Activated CD8-positive, alpha-beta T cell treated with anti-CD3 and anti-CD28 coated beads for 36 hours (primary cell): ENCODE measurements at regions not wholly inside any gene's neighbourhood (a gene's known extent, or its start where the extent isn't known, plus 50 kb on each side); places are given as distances from the start of the nearest gene placed in this dataset.
A peak's percentile ranks its signal among the peaks of the same experiment; 100 is the strongest.
"Not testable (repeated sequence)": the region's sequence is repeated elsewhere in the genome, so short reads cannot be mapped to it uniquely, and the experiment has no call there.

Source experiments
- ATAC-seq: fragments of 200-7000 bp; cut with Tn5 transposase; one replicate; pipeline ENCODE4 v1.10.0; 2021; ENCODE audit warnings: mild to moderate bottlenecking, moderate library complexity
- CTCF ChIA-PET: fragments of 350-600 bp; sonication (Branson Sonifier 250); formaldehyde crosslinking; loops from one replicate; lab custom pipeline; 2021; ENCODE audit warnings: antibody characterized with exemption; lab: Charles Lee
- POLR2A ChIA-PET: fragments of 350-600 bp; sonication (Branson Sonifier 250); formaldehyde crosslinking; loops from one replicate; lab custom pipeline; 2021; ENCODE audit warnings: antibody characterized with exemption; lab: Charles Lee
- DNase-seq: peaks from one replicate; pipeline ENCODE4 v3.0.0-alpha.2; 2020
- H3K27ac Mint-ChIP-seq: one replicate; pipeline ENCODE4 v1.8.0; 2021; ENCODE audit warnings: mild to moderate bottlenecking, mixed read lengths
- H3K27me3 Mint-ChIP-seq: one replicate; pipeline ENCODE4 v1.8.0; 2021; ENCODE audit warnings: mixed read lengths
- H3K36me3 Mint-ChIP-seq: one replicate; pipeline ENCODE4 v1.8.0; 2021; ENCODE audit warnings: low read depth, mixed read lengths
- H3K4me1 Mint-ChIP-seq: one replicate; pipeline ENCODE4 v1.8.0; 2021; ENCODE audit warnings: low read depth, mixed read lengths
- H3K4me3 Mint-ChIP-seq: one replicate; pipeline ENCODE4 v1.8.0; 2021; ENCODE audit warnings: mild to moderate bottlenecking, moderate library complexity, mixed read lengths
- H3K9me3 Mint-ChIP-seq: one replicate; pipeline ENCODE4 v1.8.0; 2021; ENCODE audit warnings: mixed read lengths
- CTCF ChIP-seq: fragments of 200-600 bp; IDR thresholded peaks from one replicate; pipeline ENCODE4 v1.8.0; 2022; ENCODE audit warnings: antibody characterized with exemption, mild to moderate bottlenecking
- intact Hi-C: fragments of 100-400 bp; cut with micrococcal nuclease; formaldehyde crosslinking; loops from one replicate; pipeline ENCODE4 v1.10.0; 2022

- Mint-ChIP-seq H3K27ac (no peak overlapping the region), H3K36me3 (no peaks in the 10 kb centered on the region), H3K4me3 (no peak overlapping the region), H3K4me1 (no peaks in the 10 kb centered on the region), H3K9me3 (no peaks in the 10 kb centered on the region), H3K27me3 (no peaks in the 10 kb centered on the region)
- ChIA-PET POLR2A (no interaction called here), CTCF (no interaction called here)
- ATAC-seq (no peak), DNase-seq (no peak)
- no peak for TF ChIP-seq CTCF
- intact Hi-C loops: no loop called here
Measured at GRCh38 chr2:185278761-185279160, 459.8 kb upstream of the FSIP2 start.

GRCh38 chr2:185279999-185280398 lies 458.6 kb upstream of the FSIP2 start:
- no peaks in the 10 kb centered on the region for H3K27me3 Mint-ChIP-seq
- H3K27ac Mint-ChIP-seq: no peak overlapping the region
- H3K4me1 Mint-ChIP-seq: no peaks in the 10 kb centered on the region
- ChIA-PET CTCF (no interaction called here), POLR2A (no interaction called here)
- no peaks in the 10 kb centered on the region for H3K36me3 Mint-ChIP-seq
- DNase-seq (no peak), ATAC-seq (no peak)
- H3K4me3 Mint-ChIP-seq: no peak overlapping the region
- intact Hi-C loops: no loop called here
- H3K9me3 Mint-ChIP-seq: no peaks in the 10 kb centered on the region
- no peak for TF ChIP-seq CTCF

- Mint-ChIP-seq H3K27ac (no peak overlapping the region), H3K4me1 (no peaks in the 10 kb centered on the region), H3K9me3 (no peaks in the 10 kb centered on the region), H3K27me3 (no peaks in the 10 kb centered on the region), H3K36me3 (no peaks in the 10 kb centered on the region), H3K4me3 (no peak overlapping the region)
- CTCF ChIA-PET: no interaction called here
- no peak for DNase-seq
- intact Hi-C loops: no loop called here
- TF ChIP-seq CTCF: no peak
- POLR2A ChIA-PET: no interaction called here
- ATAC-seq: no peak
Measured at GRCh38 chr2:185284696-185285095, 453.9 kb upstream of the FSIP2 start.

- CTCF ChIA-PET: interaction anchor here (2.3 kb wide), 1 partner anchor 449 kb away, joined by 8 read pairs; the partner anchor contains the start of gene FSIP2
- H3K4me1 Mint-ChIP-seq, H3K4me3 Mint-ChIP-seq, H3K27ac Mint-ChIP-seq, H3K36me3 Mint-ChIP-seq, DNase-seq, POLR2A ChIA-PET, H3K27me3 Mint-ChIP-seq, ATAC-seq, H3K9me3 Mint-ChIP-seq: not testable (repeated sequence)
- intact Hi-C loops: loop anchor here (10.0 kb wide), 1 partner anchor 445 kb away; the partner anchor contains the start of gene FSIP2
Measured at GRCh38 chr2:185290012-185290411, 448.6 kb upstream of the FSIP2 start.

- intact Hi-C loops: loop anchor here (10.0 kb wide), 1 partner anchor 444 kb away; the partner anchor contains the start of gene FSIP2
- H3K4me1 Mint-ChIP-seq: no peaks in the 10 kb centered on the region
- peaks cover 4% of the 10 kb centered on the region for H3K9me3 Mint-ChIP-seq
- CTCF ChIA-PET: interaction anchor here (2.3 kb wide), 1 partner anchor 448 kb away, joined by 8 read pairs; the partner anchor contains the start of gene FSIP2
- H3K27ac Mint-ChIP-seq: no peak overlapping the region
- H3K27me3 Mint-ChIP-seq: no peaks in the 10 kb centered on the region
- TF ChIP-seq CTCF: peak; percentile 51
- ATAC-seq (peak; percentile 51), DNase-seq (peak; percentile 43)
- H3K36me3 Mint-ChIP-seq: no peaks in the 10 kb centered on the region
- no peak overlapping the region for H3K4me3 Mint-ChIP-seq
- POLR2A ChIA-PET: no interaction called here
Measured at GRCh38 chr2:185291035-185291647, 447.5 kb upstream of the FSIP2 start.
